Progenitor cell of endocrine pancreas (in vitro differentiated cells): ENCODE measurements at regions not wholly inside any gene's neighbourhood (a gene's known extent, or its start where the extent isn't known, plus 50 kb on each side); places are given as distances from the start of the nearest gene placed in this dataset.

Experiments
- DNase-seq: peaks from one replicate; pipeline ENCODE4 v3.0.0; 2021; ENCODE audit warnings: low spot score; ENCODE audit not compliant: unreplicated experiment
- H3K27ac Mint-ChIP-seq: 2 replicates; pipeline ENCODE4 v1.8.0; 2021; ENCODE audit warnings: mild to moderate bottlenecking, moderate library complexity, mixed read lengths
- H3K27me3 Mint-ChIP-seq: 2 replicates; pipeline ENCODE4 v1.8.0; 2021; ENCODE audit warnings: mixed read lengths
- H3K36me3 Mint-ChIP-seq: 2 replicates; pipeline ENCODE4 v1.8.0; 2022; ENCODE audit warnings: mixed read lengths; ENCODE audit not compliant: insufficient read depth
- H3K4me1 Mint-ChIP-seq: 2 replicates; pipeline ENCODE4 v1.8.0; 2021; ENCODE audit warnings: low read depth, mixed read lengths
- H3K4me3 Mint-ChIP-seq: 2 replicates; pipeline ENCODE4 v1.8.0; 2021; ENCODE audit warnings: low read depth, mild to moderate bottlenecking, moderate library complexity, mixed read lengths
- H3K9me3 Mint-ChIP-seq: 2 replicates; pipeline ENCODE4 v1.8.0; 2021; ENCODE audit warnings: low read depth, mixed read lengths
- TF ChIP-seq, protein P1 (sequence below): fragments of 200-600 bp; sonication (generic); IDR thresholded peaks from one replicate; pipeline ENCODE4 v1.5.0; 2021; ENCODE audit warnings: antibody characterized with exemption, mild to moderate bottlenecking; ENCODE audit not compliant: unreplicated experiment

DNA sequence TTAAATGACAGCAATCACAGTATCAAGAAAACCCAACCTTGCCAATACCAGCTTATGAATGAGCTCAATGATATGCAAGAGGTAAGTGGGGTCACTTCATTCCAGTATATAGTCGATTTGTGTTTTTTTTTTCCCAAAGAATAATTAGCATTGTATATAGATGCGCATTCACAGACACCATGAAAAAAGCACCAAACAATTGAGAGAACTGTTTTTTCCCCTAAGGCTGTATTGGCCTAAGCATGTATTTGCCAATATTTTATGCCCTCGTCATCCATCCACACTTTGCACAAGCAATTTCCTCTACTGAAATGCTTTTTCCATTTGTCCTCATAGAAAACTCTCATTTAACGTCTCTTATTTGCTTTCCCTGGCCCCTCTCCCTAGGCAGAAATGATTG lies 213.7 kb downstream of the SAMD5 start:
- H3K36me3 Mint-ChIP-seq: peaks cover 3% of the 10 kb centered on the region

DNA sequence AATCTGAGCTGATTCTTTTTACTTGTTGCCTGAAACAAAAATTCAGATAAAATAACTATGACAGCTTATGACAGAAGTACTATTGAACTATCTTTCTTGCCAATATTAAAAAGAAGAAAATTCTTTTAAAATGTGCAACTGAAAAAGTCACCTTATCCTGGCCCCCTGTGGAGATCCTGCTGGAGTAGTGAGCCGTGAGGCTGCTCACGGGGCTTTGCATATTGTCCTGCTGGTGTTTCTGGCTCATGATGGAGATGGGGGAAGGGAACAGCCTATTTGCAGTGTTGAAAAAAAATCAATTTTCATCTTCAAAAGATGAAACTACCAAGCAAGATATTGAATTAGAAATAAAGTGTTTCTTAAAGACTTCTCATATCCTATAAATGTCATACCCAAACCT lies 216.0 kb downstream of the SAMD5 start:
- H3K36me3 Mint-ChIP-seq: peaks cover 3% of the 10 kb centered on the region
- H3K27me3 Mint-ChIP-seq: no peaks in the 10 kb centered on the region
- no peaks in the 10 kb centered on the region for H3K9me3 Mint-ChIP-seq
- no peak for DNase-seq
- no peak overlapping the region for H3K4me3 Mint-ChIP-seq
- TF ChIP-seq, protein P1, sequence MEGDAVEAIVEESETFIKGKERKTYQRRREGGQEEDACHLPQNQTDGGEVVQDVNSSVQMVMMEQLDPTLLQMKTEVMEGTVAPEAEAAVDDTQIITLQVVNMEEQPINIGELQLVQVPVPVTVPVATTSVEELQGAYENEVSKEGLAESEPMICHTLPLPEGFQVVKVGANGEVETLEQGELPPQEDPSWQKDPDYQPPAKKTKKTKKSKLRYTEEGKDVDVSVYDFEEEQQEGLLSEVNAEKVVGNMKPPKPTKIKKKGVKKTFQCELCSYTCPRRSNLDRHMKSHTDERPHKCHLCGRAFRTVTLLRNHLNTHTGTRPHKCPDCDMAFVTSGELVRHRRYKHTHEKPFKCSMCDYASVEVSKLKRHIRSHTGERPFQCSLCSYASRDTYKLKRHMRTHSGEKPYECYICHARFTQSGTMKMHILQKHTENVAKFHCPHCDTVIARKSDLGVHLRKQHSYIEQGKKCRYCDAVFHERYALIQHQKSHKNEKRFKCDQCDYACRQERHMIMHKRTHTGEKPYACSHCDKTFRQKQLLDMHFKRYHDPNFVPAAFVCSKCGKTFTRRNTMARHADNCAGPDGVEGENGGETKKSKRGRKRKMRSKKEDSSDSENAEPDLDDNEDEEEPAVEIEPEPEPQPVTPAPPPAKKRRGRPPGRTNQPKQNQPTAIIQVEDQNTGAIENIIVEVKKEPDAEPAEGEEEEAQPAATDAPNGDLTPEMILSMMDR: no peak
- H3K4me1 Mint-ChIP-seq: no peaks in the 10 kb centered on the region
- H3K27ac Mint-ChIP-seq: no peak overlapping the region

More for the DNA sequence above, 213.7 kb downstream of the SAMD5 start:
- Mint-ChIP-seq H3K4me1 (no peaks in the 10 kb centered on the region), H3K27me3 (no peaks in the 10 kb centered on the region), H3K27ac (no peak overlapping the region), H3K4me3 (no peak overlapping the region), H3K9me3 (no peaks in the 10 kb centered on the region)
- DNase-seq: no peak
- TF ChIP-seq, protein P1: no peak

DNA sequence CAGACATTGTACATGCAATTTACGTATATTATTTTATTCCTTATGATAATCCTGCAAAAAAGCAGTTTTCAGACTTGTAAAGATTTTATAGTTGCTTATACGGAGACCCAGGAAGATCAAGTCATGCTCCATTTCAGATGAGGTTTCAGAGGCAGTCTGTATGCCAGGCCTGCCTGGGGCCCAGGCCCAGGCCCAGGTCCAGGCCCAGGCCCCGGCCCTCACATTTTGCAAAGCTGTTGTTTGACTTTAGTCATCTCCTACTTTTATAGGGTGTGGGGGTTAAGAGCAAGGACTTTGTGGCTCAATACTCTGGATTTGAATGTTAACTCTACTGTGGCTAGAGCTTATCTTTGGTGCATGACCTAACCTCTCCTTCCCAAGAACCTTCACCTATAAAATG lies 217.9 kb downstream of the SAMD5 start:
- DNase-seq: no peak
- peaks cover 3% of the 10 kb centered on the region for H3K36me3 Mint-ChIP-seq
- no peak overlapping the region for H3K4me3 Mint-ChIP-seq
- no peak overlapping the region for H3K27ac Mint-ChIP-seq
- no peaks in the 10 kb centered on the region for H3K9me3 Mint-ChIP-seq
- no peaks in the 10 kb centered on the region for H3K27me3 Mint-ChIP-seq
- TF ChIP-seq, protein P1: no peak
- peaks cover 4% of the 10 kb centered on the region for H3K4me1 Mint-ChIP-seq

DNA sequence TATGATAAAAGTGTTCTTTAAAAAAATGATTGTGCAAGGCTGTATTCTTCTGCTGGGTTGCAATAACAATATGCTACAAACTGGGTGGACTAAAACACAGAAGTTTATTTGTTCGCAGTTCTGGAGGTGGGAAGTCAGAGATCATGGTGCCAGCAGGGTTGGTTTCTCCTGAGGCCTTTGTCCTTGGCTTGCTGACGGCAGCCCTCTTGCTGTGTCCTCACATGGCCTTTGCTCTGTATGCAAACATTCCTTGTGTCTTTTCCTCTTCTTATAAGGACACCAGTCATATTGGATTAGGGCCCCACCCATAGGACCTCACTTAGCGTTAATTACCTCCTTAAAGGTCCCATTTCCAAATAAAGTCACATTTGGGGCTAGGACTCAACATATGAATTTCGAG lies 220.4 kb downstream of the SAMD5 start:
- H3K4me1 Mint-ChIP-seq: peaks cover 13% of the 10 kb centered on the region
- H3K27me3 Mint-ChIP-seq: no peaks in the 10 kb centered on the region
- no peak overlapping the region for H3K4me3 Mint-ChIP-seq
- DNase-seq: no peak
- H3K27ac Mint-ChIP-seq: no peak overlapping the region
- no peaks in the 10 kb centered on the region for H3K9me3 Mint-ChIP-seq
- H3K36me3 Mint-ChIP-seq: no peaks in the 10 kb centered on the region
- TF ChIP-seq, protein P1: no peak

DNA sequence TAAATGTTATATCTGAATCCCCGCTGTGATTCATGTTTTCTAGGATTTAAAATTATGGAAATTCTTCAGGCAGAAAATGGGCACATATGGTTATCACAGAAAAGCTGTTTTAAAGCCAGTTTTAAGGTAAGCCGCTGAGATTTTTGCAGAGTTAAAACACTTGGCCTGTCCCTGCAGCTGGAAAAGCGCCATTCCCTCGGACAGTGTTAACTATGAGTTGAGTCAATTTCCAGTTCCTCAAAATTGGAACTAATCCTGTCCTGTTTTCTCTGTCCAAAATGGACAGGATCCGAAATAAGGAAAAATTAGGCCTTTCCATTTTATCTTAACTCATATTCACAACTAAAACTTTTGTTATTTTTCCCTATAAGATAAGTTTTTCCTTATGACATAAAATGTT lies 225.2 kb downstream of the SAMD5 start:
- Mint-ChIP-seq H3K9me3 (no peaks in the 10 kb centered on the region), H3K27ac (no peak overlapping the region), H3K4me3 (no peak overlapping the region), H3K27me3 (no peaks in the 10 kb centered on the region), H3K36me3 (no peaks in the 10 kb centered on the region), H3K4me1 (peaks cover 21% of the 10 kb centered on the region)
- no peak for DNase-seq
- TF ChIP-seq, protein P1: no peak
